RWPE1 (cell line): ENCODE measurements at regions not wholly inside any gene's neighbourhood (a gene's known extent, or its start where the extent isn't known, plus 50 kb on each side); places are given as distances from the start of the nearest gene placed in this dataset.

ENCODE experiments used
- CTCF ChIA-PET: fragments of 350-600 bp; sonication (Branson Sonifier 250); formaldehyde crosslinking; extraction: SDS; loops from one replicate; lab custom pipeline; 2021; lab: Yijun Ruan, JAX
- POLR2A ChIA-PET: fragments of 400-600 bp; formaldehyde crosslinking; extraction: SDS; loops from one replicate; lab custom pipeline; 2020; ENCODE audit warnings: antibody characterized with exemption; ENCODE audit not compliant: low non-redundant PET; lab: Yijun Ruan, JAX
- DNase-seq: peaks from one replicate; pipeline ENCODE4 v3.0.0; 2012; ENCODE audit warnings: low spot score
- H3K27ac ChIP-seq: fragments of 450-650 bp; 2 replicates; pipeline ENCODE4 v1.5.1; 2017
- TF ChIP-seq, protein P1 (sequence below): fragments of 450-650 bp; conservative IDR thresholded peaks from 2 replicates; pipeline ENCODE4 v1.5.1; 2017; ENCODE audit warnings: low read depth, mild to moderate bottlenecking

DNA sequence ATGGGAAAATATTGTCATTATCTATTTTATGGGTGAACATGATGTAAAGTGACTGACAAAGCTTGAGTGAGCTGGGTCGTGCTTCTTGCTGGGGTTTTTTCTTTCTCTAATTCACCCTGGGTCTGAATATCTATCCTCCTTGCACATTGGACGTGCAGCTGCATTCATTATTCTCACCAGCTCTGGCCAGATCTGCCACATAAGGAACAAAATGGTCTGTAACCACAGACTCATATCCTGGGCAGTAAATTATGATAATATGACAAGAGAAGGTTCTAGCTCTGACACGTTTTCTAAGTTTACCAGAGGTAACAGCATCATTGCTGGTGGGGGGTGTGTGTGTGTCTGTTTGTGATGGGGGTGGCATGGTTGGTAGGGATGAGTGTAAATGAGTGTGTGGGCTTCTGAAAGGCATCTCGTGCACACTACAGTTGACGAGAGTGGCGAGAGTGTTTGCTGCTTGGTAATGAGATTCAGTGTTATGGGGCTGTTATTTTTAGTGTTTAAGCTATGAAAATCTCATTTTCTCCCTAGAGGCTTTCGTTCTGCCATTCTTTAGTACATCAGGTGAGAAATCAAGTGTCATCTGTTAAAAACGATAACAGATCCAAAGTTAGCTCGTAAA lies 418.4 kb downstream of the PDCD6IP start:
- POLR2A ChIA-PET: no interaction called here
- CTCF ChIA-PET: no interaction called here
- DNase-seq: no peak
- no peak overlapping the region for H3K27ac ChIP-seq
- TF ChIP-seq, protein P1, sequence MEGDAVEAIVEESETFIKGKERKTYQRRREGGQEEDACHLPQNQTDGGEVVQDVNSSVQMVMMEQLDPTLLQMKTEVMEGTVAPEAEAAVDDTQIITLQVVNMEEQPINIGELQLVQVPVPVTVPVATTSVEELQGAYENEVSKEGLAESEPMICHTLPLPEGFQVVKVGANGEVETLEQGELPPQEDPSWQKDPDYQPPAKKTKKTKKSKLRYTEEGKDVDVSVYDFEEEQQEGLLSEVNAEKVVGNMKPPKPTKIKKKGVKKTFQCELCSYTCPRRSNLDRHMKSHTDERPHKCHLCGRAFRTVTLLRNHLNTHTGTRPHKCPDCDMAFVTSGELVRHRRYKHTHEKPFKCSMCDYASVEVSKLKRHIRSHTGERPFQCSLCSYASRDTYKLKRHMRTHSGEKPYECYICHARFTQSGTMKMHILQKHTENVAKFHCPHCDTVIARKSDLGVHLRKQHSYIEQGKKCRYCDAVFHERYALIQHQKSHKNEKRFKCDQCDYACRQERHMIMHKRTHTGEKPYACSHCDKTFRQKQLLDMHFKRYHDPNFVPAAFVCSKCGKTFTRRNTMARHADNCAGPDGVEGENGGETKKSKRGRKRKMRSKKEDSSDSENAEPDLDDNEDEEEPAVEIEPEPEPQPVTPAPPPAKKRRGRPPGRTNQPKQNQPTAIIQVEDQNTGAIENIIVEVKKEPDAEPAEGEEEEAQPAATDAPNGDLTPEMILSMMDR: no peak

DNA sequence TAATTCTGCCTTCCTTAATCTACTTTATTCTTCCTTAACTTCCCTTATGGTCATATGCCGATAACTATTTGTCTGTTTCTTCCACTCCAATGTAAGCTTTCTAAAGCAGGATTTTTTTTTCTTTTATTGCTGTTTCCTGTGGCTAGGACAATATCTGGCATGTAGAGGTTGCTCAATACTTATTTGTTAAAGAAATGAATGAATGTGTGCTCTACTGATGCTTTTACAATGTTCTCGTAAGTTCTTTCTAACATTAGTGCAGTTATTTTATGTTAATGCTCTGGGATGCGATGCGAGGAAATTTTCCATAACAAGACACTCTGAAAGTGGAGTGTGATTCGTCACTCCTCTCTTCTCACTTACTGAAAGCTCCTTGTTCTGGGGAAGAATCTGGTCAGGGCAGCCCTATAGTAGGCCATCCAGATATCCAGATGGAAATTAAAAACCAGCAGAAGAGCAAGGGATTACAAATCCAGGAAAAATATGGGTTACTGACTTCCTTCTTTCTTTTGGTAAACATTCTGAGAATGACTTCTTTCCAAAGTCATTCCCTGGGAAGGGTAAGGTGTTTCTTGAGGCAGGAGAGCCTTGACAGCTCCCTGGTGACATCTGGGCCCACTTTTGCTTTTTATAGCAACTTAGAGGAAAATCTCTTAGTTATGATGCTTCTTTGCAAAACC lies 420.4 kb downstream of the PDCD6IP start:
- DNase-seq: no peak
- TF ChIP-seq, protein P1: no peak
- CTCF ChIA-PET: interaction anchor here (0.6 kb wide), 1 partner anchor 260 kb away, joined by 5 read pairs; no protein-coding TSS in a partner anchor
- POLR2A ChIA-PET: no interaction called here
- no peak overlapping the region for H3K27ac ChIP-seq

DNA sequence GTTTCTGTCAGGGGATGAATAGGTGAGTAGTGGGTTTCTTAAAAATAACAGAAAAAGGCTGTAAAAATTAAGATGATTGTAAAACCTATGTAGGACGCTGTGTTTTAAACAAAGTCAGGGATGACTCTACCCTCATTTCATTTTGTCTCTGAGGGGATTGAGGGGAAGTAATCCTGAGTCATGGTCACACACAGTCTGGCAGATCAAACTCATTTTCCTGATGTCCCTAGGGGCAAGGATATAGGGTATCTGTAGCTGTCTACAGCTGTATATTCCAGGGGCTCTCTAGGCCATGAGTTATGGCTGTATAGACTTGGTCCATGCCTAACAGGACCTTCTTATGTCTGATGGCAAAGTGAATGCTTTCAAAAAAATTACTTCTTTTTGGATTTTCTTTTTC lies 421.1 kb downstream of the PDCD6IP start:
- DNase-seq: no peak
- ChIA-PET POLR2A (no interaction called here), CTCF (interaction anchor here (0.6 kb wide), 1 partner anchor 260 kb away, joined by 5 read pairs; no protein-coding TSS in a partner anchor)
- no peak overlapping the region for H3K27ac ChIP-seq
- TF ChIP-seq, protein P1: no peak

DNA sequence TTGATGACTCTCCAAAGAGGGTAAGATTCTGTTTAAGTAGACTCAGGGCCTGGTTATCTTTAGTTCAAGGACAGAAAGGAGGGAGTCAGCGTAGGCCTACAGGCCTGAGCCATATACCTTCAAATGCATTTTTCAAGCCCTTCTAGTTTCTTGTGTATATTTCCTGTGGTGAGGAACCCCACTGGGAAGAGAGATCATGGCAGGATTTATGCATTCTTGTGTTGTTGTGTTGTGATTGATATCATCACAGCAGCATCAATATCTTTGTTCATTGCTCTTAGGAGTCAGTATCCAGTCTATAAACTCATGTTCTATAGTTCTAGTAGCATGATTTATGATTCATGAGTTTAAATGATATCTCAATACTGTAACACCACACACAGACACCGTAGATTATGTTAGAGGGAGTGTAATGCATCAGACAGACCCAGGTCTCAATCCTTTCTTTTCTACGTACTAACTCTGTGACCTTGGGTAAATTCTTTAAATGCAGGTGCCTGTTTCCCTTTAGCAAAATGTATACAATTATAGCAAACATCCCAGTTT lies 427.5 kb downstream of the PDCD6IP start:
- ChIA-PET POLR2A (no interaction called here), CTCF (no interaction called here)
- TF ChIP-seq, protein P1: no peak
- DNase-seq: no peak
- H3K27ac ChIP-seq: no peak overlapping the region

DNA sequence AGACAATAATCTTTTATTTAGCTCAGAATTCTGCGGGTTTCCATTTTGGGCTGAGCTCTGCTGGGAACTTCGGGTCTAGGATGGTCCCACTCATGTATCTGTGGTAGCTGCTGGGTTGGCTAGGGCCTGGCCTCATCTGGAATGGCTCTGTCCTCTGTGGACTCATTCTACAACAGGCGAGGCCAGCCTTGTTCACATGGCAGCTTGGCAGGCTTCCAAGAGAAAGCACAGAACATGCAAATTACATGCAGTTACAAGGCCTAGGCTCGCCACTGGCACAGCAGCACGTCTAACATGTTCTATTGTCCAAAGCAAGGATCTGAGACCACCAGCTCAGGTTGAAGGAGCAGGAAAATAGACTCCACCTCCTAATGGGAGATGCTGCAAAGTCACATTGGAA lies 431.4 kb downstream of the PDCD6IP start:
- POLR2A ChIA-PET: no interaction called here
- DNase-seq: no peak
- H3K27ac ChIP-seq: no peak overlapping the region
- TF ChIP-seq, protein P1: no peak
- CTCF ChIA-PET: no interaction called here

DNA sequence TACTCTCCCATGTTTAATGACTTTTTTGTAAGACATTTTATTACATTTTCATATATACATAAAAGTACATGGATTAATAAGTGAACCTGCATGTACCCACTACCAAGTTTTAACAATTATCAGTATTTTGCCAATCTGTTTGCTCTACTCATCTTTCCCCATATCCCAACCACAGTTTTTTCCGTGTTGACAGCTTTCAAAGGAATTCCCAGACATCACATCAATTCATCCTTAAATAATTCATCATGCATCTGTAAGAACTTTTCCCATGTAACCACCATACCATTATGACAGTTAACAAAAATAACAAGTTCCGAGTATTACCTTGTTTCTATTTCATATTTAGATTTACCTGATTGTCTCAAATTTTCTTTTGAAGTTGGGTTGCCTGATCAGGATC lies 436.7 kb downstream of the PDCD6IP start:
- ChIA-PET POLR2A (no interaction called here), CTCF (no interaction called here)
- TF ChIP-seq, protein P1: no peak
- no peak overlapping the region for H3K27ac ChIP-seq
- DNase-seq: no peak
